Activated T-helper 17 cell treated with anti-CD3 and anti-CD28 coated beads, Interleukin-2, amount 50 U/mL, for 72 hours (primary cell): ENCODE measurements at regions not wholly inside any gene's neighbourhood (a gene's known extent, or its start where the extent isn't known, plus 50 kb on each side); places are given as distances from the start of the nearest gene placed in this dataset.
"Not testable (repeated sequence)": the region's sequence is repeated elsewhere in the genome, so short reads cannot be mapped to it uniquely, and the experiment has no call there.

Experiments used
- ATAC-seq: fragments of 150-1000 bp; cut with Tn5 transposase; replicated peaks from 2 replicates; pipeline ENCODE4 v1.10.0; 2021; ENCODE audit warnings: mild to moderate bottlenecking, moderate library complexity
- H3K27ac Mint-ChIP-seq: one replicate; pipeline ENCODE4 v1.8.0; 2022; ENCODE audit warnings: mixed read lengths
- H3K27me3 Mint-ChIP-seq: one replicate; pipeline ENCODE4 v1.8.0; 2022; ENCODE audit warnings: mixed read lengths
- H3K36me3 Mint-ChIP-seq: one replicate; pipeline ENCODE4 v1.8.0; 2022; ENCODE audit warnings: low read depth, mild to moderate bottlenecking, mixed read lengths
- H3K4me1 Mint-ChIP-seq: one replicate; pipeline ENCODE4 v1.8.0; 2022; ENCODE audit warnings: mixed read lengths
- H3K4me3 Mint-ChIP-seq: one replicate; pipeline ENCODE4 v1.8.0; 2022; ENCODE audit warnings: mild to moderate bottlenecking, mixed read lengths
- H3K9me3 Mint-ChIP-seq: one replicate; pipeline ENCODE4 v1.8.0; 2022; ENCODE audit warnings: mixed read lengths

DNA sequence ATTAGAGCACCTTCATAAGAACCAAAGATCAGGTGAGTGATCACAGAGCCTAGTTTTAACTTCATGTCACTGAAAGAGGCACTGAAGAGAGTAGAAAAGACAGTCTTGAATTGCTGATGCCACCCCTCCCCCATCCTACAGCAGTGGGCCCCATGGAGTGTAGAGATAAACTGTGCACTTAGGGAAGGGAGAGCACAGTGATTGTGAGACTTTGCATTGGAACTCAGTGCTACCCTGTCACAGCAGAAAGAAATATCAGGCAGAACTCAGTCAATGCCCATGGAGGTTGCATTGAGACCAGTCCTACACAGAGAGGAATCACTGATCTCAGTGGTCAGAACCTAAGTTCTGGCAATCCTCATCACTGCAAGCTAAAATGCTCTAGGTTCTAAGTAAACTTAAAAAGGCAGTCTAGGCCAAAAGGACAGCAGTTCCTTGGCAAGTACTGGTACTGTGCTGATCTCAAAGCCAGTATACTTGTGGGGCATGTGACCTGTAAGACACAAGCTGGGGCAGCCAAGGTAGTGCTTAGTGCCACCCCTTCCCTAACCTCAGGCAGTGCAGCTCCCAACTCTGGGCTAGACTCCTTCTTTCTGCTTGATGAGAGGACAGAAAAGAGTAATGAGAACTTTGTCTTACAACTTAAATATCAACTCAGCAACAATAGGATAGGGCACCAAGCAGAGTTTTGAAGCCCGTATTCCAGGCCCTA, 94.1 kb downstream of the FSCB start:
- Mint-ChIP-seq H3K36me3 (no peaks in the 10 kb centered on the region), H3K27ac (no peak overlapping the region), H3K4me3 (no peak overlapping the region), H3K9me3 (peaks cover 3% of the 10 kb centered on the region), H3K27me3 (no peaks in the 10 kb centered on the region), H3K4me1 (no peaks in the 10 kb centered on the region)
- no peak for ATAC-seq

DNA sequence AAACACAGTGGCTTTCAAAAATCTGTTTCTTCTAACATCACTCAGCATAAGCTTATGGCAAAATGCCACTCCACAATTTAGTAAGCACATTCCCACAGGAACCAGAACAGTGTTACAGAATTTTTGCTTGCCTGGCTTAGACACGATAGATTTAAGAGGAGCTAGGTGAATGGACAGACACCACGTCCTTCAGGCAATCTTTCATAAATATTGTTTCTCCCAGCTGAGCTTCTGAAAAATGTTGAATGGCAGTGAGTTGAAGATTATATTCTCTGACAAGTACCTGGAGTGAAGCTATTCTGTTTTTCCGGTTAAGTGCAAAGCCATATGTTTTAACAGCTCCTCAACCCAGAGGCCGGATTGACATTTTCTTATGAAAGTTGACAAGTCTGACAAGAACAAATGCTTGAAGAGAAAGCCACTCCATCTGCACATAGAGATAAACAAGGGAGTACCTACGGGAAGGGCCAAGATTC, 102.0 kb downstream of the FSCB start:
- Mint-ChIP-seq H3K4me3 (no peak overlapping the region), H3K4me1 (no peaks in the 10 kb centered on the region), H3K9me3 (no peaks in the 10 kb centered on the region), H3K27me3 (no peaks in the 10 kb centered on the region), H3K36me3 (no peaks in the 10 kb centered on the region), H3K27ac (no peak overlapping the region)
- no peak for ATAC-seq

- Mint-ChIP-seq H3K4me3 (no peak overlapping the region), H3K36me3 (no peaks in the 10 kb centered on the region), H3K4me1 (no peaks in the 10 kb centered on the region), H3K9me3 (no peaks in the 10 kb centered on the region), H3K27ac (no peak overlapping the region), H3K27me3 (no peaks in the 10 kb centered on the region)
- no peak for ATAC-seq
Observed at GRCh38 chr14:44404599-44404998, 102.5 kb downstream of the FSCB start.

GRCh38 chr14:44404036-44404435, 103.0 kb downstream of the FSCB start:
- no peak overlapping the region for H3K4me3 Mint-ChIP-seq
- no peak overlapping the region for H3K27ac Mint-ChIP-seq
- no peaks in the 10 kb centered on the region for H3K36me3 Mint-ChIP-seq
- H3K4me1 Mint-ChIP-seq = no peaks in the 10 kb centered on the region
- ATAC-seq = no peak
- H3K9me3 Mint-ChIP-seq = peaks cover under 1% of the 10 kb centered on the region
- H3K27me3 Mint-ChIP-seq = no peaks in the 10 kb centered on the region

- Mint-ChIP-seq H3K36me3 (no peaks in the 10 kb centered on the region), H3K9me3 (peaks cover 5% of the 10 kb centered on the region), H3K4me1 (no peaks in the 10 kb centered on the region), H3K4me3 (no peak overlapping the region), H3K27me3 (no peaks in the 10 kb centered on the region), H3K27ac (no peak overlapping the region)
- no peak for ATAC-seq
Observed at GRCh38 chr14:44403193-44403592, 103.9 kb downstream of the FSCB start.

DNA sequence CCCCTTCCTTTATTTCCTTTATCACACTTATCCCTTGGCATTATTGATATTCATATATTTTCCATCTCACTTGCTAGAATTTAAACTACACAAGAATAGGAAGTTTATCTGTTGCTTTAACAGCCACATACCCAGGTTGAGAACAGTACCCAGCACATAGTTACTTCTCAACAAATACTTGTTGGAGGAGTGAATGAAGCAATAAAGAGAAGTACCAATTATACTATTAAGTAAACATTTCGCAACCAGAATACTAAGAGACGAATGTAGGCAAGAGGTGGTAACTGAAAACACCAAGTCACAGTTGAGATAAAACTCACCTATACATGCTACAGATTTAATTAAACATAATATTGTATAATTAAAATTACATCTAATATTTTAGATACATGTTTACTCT, 110.9 kb downstream of the FSCB start:
- ATAC-seq = no peak
- Mint-ChIP-seq H3K9me3 (peaks cover 5% of the 10 kb centered on the region), H3K27me3 (no peaks in the 10 kb centered on the region), H3K36me3 (no peaks in the 10 kb centered on the region), H3K27ac (no peak overlapping the region), H3K4me3 (no peak overlapping the region), H3K4me1 (no peaks in the 10 kb centered on the region)

- H3K4me3 Mint-ChIP-seq = no peak overlapping the region
- ATAC-seq = no peak
- no peaks in the 10 kb centered on the region for H3K4me1 Mint-ChIP-seq
- no peaks in the 10 kb centered on the region for H3K36me3 Mint-ChIP-seq
- no peak overlapping the region for H3K27ac Mint-ChIP-seq
- no peaks in the 10 kb centered on the region for H3K9me3 Mint-ChIP-seq
- no peaks in the 10 kb centered on the region for H3K27me3 Mint-ChIP-seq
Observed at GRCh38 chr14:44392984-44393383, 114.1 kb downstream of the FSCB start.

DNA sequence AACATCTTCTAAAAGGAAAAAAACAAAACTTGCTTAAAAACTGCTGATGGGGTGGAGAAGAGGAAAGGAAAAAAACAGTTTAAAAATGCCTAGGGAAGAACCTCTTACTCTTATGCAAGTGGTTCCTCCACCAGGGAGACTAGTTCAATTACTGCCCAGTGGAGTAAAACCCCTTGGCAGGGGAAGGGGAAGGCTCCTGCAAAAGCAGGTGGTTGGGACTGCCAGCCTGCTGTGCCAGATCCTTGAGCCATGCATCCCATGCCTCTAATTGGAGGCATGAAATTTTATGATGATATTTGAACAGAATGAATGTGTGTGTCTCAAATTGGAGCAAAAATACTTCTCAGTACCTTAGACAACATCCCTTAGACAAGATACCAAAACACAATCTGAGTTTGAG, 118.8 kb downstream of the FSCB start:
- no peaks in the 10 kb centered on the region for H3K4me1 Mint-ChIP-seq
- no peaks in the 10 kb centered on the region for H3K36me3 Mint-ChIP-seq
- ATAC-seq = no peak
- H3K4me3 Mint-ChIP-seq = no peak overlapping the region
- no peak overlapping the region for H3K27ac Mint-ChIP-seq
- no peaks in the 10 kb centered on the region for H3K27me3 Mint-ChIP-seq
- H3K9me3 Mint-ChIP-seq = no peaks in the 10 kb centered on the region

- Mint-ChIP-seq H3K4me1 (no peaks in the 10 kb centered on the region), H3K9me3 (no peaks in the 10 kb centered on the region), H3K27me3 (no peaks in the 10 kb centered on the region), H3K4me3 (no peak overlapping the region), H3K27ac (no peak overlapping the region), H3K36me3 (no peaks in the 10 kb centered on the region)
- no peak for ATAC-seq
Observed at GRCh38 chr14:44385906-44386305, 121.2 kb downstream of the FSCB start.

- H3K27me3 Mint-ChIP-seq, ATAC-seq, H3K4me1 Mint-ChIP-seq, H3K27ac Mint-ChIP-seq, H3K36me3 Mint-ChIP-seq, H3K4me3 Mint-ChIP-seq, H3K9me3 Mint-ChIP-seq: not testable (repeated sequence)
Observed at GRCh38 chr14:44385296-44385695, 121.8 kb downstream of the FSCB start.

DNA sequence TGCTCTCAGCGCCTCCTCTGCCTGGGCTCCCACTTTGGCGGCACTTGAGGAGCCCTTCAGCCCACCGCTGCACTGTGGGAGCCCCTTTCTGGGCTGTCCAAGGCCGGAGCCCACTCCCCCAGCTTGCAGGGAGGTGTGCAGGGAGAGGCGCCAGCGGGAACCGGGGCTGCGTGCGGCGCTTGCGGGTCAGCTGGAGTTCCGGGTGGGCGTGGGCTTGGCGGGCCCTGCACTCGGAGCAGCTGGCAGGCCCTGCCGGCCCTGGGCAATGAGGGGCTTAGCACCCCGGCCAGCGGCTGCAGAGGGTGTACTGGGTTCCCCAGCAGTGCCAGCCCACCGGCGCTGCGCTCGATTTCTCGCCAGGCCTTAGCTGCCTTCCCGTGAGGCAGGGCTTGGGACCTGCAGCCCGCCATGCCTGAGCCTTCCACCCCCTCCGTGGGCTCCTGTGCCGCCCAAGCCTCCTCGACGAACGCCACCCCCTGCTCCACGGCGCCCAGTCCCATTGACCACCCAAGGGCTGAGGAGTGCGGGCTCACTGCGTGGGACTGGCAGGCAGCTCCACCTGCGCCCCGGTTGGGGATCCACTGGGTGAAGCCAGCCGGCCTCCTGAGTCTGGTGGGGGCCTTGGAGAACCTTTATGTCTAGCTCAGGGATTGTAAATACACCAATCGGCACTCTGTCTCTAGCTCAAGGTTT, 122.3 kb downstream of the FSCB start:
- not testable (repeated sequence) for H3K9me3 Mint-ChIP-seq, H3K4me3 Mint-ChIP-seq, H3K27me3 Mint-ChIP-seq, ATAC-seq, H3K36me3 Mint-ChIP-seq, H3K27ac Mint-ChIP-seq, H3K4me1 Mint-ChIP-seq

DNA sequence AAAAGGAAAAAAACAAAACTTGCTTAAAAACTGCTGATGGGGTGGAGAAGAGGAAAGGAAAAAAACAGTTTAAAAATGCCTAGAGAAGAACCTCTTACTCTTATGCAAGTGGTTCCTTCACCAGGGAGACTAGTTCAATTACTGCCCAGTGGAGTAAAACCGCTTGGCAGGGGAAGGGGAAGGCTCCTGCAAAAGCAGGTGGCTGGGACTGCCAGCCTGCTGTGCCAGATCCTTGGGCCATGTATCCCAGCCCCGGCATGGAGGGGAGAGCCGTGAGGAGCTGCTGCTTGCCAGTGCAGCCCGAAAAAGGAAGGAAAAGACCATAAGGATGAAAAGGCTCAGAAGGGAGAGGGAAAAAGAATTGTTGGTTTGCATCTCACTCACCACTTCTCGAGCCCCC, 123.0 kb downstream of the FSCB start:
- Mint-ChIP-seq H3K36me3 (no peaks in the 10 kb centered on the region), H3K4me1 (no peaks in the 10 kb centered on the region), H3K27me3 (no peaks in the 10 kb centered on the region), H3K27ac (no peak overlapping the region), H3K9me3 (no peaks in the 10 kb centered on the region), H3K4me3 (no peak overlapping the region)
- ATAC-seq = no peak

GRCh38 chr14:44383636-44384035, 123.4 kb downstream of the FSCB start:
- no peak for ATAC-seq
- Mint-ChIP-seq H3K27ac (no peak overlapping the region), H3K36me3 (no peaks in the 10 kb centered on the region), H3K4me1 (no peaks in the 10 kb centered on the region), H3K27me3 (no peaks in the 10 kb centered on the region), H3K9me3 (no peaks in the 10 kb centered on the region), H3K4me3 (no peak overlapping the region)

DNA sequence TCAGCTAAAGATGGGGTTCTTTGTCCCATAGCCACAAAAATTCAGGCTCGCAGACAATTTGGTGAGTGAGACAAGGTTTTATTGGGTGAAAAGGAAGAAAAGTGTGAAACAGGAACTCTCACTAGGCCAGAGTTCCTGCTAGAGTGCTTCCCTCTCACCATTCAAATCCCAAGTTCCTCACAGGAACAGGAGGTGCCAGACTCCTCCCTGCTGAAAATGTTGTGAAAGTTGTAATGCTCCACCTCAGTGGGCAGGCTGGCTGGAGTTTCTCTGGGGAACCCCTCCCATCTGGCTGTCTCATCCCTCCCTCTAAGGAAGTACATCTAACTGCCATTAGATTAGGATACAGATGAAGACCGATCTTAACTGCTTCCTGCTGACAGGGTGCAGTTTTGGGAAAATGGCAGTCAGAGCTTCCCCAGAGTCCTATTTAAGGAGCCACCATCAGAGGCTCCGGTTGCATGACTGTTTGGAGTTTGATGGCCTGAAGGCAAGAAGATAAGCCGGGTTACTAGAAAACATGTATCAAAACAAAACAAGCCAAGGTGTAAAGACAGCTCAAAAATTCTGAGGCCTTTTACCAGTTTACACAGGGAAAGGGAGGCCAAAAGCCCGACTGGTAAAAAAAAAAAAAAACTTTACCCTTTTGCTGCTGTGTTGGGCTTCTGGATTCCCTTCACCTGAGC, 127.6 kb downstream of the FSCB start:
- no peaks in the 10 kb centered on the region for H3K4me1 Mint-ChIP-seq
- no peak overlapping the region for H3K4me3 Mint-ChIP-seq
- ATAC-seq = no peak
- no peaks in the 10 kb centered on the region for H3K27me3 Mint-ChIP-seq
- H3K27ac Mint-ChIP-seq = no peak overlapping the region
- H3K36me3 Mint-ChIP-seq = no peaks in the 10 kb centered on the region
- peaks cover 6% of the 10 kb centered on the region for H3K9me3 Mint-ChIP-seq

DNA sequence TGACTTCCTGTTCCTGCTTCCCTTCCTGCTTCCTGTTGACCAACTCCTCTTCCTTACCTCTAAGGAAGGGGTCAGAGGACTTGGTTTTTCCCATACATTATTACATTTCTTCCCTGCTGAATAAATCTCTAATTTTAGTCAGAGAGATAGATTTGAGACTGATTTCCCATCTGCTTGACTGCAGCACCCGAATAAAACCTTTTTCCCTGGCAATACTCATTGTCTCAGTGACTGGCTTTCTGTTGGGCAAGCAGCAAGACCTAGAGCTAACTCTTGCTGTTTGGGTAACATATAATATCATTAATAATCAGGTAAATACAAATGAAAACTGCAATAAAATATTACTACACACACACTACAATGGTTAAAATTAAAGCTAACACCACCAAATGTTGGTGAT, 132.2 kb downstream of the FSCB start:
- ATAC-seq = no peak
- Mint-ChIP-seq H3K27me3 (no peaks in the 10 kb centered on the region), H3K9me3 (peaks cover 18% of the 10 kb centered on the region), H3K36me3 (no peaks in the 10 kb centered on the region), H3K27ac (no peak overlapping the region), H3K4me1 (no peaks in the 10 kb centered on the region), H3K4me3 (no peak overlapping the region)
